Brain microvascular endothelial cell (primary cell): ENCODE measurements at regions not wholly inside any gene's neighbourhood (a gene's known extent, or its start where the extent isn't known, plus 50 kb on each side); places are given as distances from the start of the nearest gene placed in this dataset.

Experiments used
- DNase-seq: peaks from one replicate; pipeline ENCODE4 v3.0.0-alpha.2; 2020
- H3K27ac ChIP-seq: fragments of 250-450 bp; sonication (Bioruptor Pico); 2 replicates; pipeline ENCODE4 v1.5.1; 2020; ENCODE audit warnings: mild to moderate bottlenecking, moderate library complexity
- H3K27me3 ChIP-seq: fragments of 250-450 bp; sonication (Bioruptor Pico); replicated peaks from 2 replicates; pipeline ENCODE4 v1.5.1; 2020; ENCODE audit warnings: mild to moderate bottlenecking
- H3K36me3 ChIP-seq: fragments of 250-450 bp; sonication (Bioruptor Pico); replicated peaks from 2 replicates; pipeline ENCODE4 v1.5.1; 2020; ENCODE audit warnings: mild to moderate bottlenecking
- H3K4me3 ChIP-seq: 2 replicates; pipeline ENCODE4 v1.5.1; 2011; ENCODE audit warnings: low read depth, mild to moderate bottlenecking, control low read depth, low read length, moderate library complexity
- CTCF ChIP-seq: IDR thresholded peaks from 2 replicates; pipeline ENCODE4 v1.5.1; 2011; ENCODE audit warnings: low read depth, mild to moderate bottlenecking, moderate library complexity, low read length, control low read depth, inconsistent platforms; ENCODE audit errors: missing control alignments
- in situ Hi-C: cut with HindIII; loops from 2 replicates; pipeline ENCODE4 v1.10.0; 2017; ENCODE audit warnings: low sequenced_read_pairs, low pct_ligation_motif_present

- no peaks in the 10 kb centered on the region for H3K27me3 ChIP-seq
- in situ Hi-C loops, result no loop called here
- H3K36me3 ChIP-seq, result no peaks in the 10 kb centered on the region
- H3K4me3 ChIP-seq, result no peak overlapping the region
- no peak for TF ChIP-seq CTCF
- no peak for DNase-seq
- no peak overlapping the region for H3K27ac ChIP-seq
Measured at GRCh38 chr13:50152655-50153309, 137.5 kb downstream of the KCNRG start.

- H3K27ac ChIP-seq, result no peak overlapping the region
- in situ Hi-C loops, result no loop called here
- H3K4me3 ChIP-seq, result no peak overlapping the region
- no peak for TF ChIP-seq CTCF
- H3K27me3 ChIP-seq, result no peaks in the 10 kb centered on the region
- no peaks in the 10 kb centered on the region for H3K36me3 ChIP-seq
- DNase-seq, result no peak
Measured at GRCh38 chr13:50153401-50153800, 138.2 kb downstream of the KCNRG start.

- no peak for DNase-seq
- no peak overlapping the region for H3K27ac ChIP-seq
- in situ Hi-C loops, result no loop called here
- TF ChIP-seq CTCF, result no peak
- no peak overlapping the region for H3K4me3 ChIP-seq
- no peaks in the 10 kb centered on the region for H3K27me3 ChIP-seq
- no peaks in the 10 kb centered on the region for H3K36me3 ChIP-seq
Measured at GRCh38 chr13:50153876-50154275, 138.6 kb downstream of the KCNRG start.

GRCh38 chr13:50154697-50155096 lies 139.5 kb downstream of the KCNRG start:
- Histone ChIP-seq H3K27ac (no peak overlapping the region), H3K4me3 (no peak overlapping the region), H3K27me3 (no peaks in the 10 kb centered on the region), H3K36me3 (no peaks in the 10 kb centered on the region)
- no peak for TF ChIP-seq CTCF
- in situ Hi-C loops, result no loop called here
- DNase-seq, result no peak

GRCh38 chr13:50156140-50156539 lies 140.9 kb downstream of the KCNRG start:
- DNase-seq, result peak; percentile 64

More at GRCh38 chr13:50156140-50156539, 140.9 kb downstream of the KCNRG start:
- in situ Hi-C loops, result no loop called here
- no peak overlapping the region for H3K4me3 ChIP-seq
- no peaks in the 10 kb centered on the region for H3K36me3 ChIP-seq
- H3K27ac ChIP-seq, result no peak overlapping the region
- H3K27me3 ChIP-seq, result no peaks in the 10 kb centered on the region
- no peak for TF ChIP-seq CTCF
